ENCODE measurements at regions not wholly inside any gene's neighbourhood (a gene's known extent, or its start where the extent isn't known, plus 50 kb on each side); places are given as distances from the start of the nearest gene placed in this dataset.
A peak's percentile ranks its signal among the peaks of the same experiment; 100 is the strongest.

DNA sequence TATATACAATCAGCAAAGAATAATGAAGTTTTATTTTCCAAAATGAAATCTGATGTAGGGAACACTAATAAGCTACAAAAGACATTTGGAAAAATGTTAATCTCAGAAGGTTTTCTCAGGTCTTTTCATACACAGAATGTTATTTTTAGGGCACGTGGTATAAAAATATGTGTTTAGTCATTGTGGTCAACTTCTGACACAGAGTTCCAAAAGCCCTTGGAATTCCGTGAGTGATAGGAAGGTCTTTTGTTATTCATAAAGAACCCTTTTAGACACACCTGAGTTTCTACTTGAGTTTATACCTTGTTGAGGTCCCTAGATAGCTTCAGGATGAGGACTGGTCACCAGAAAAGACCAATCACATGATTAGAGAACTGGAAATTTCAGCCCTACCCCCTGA, 277.6 kb upstream of the NCAM2 start:
- no peak overlapping the region for H3K14ac ChIP-seq (ENCODE audit: low read length)
- no peaks in the 10 kb centered on the region for H3K9me3 ChIP-seq (replicated peaks in 1 of 2; ENCODE audit: control insufficient read depth in 2 of 2, insufficient read depth in 1 of 2, low read depth in 1 of 2, low read length in 2 of 2)
- no peaks in the 10 kb centered on the region for H3K4me1 ChIP-seq (ENCODE audit: control insufficient read depth in 2 of 2, insufficient read depth in 1 of 2, low read depth in 1 of 2, low read length in 2 of 2)
- H2BK5ac ChIP-seq (ENCODE audit: low read length), result no peak overlapping the region
- H2AFZ ChIP-seq (ENCODE audit: low read length), result no peak overlapping the region
- no peak overlapping the region for H3K4ac ChIP-seq (ENCODE audit: low read length)
- H3K36me3 ChIP-seq (replicated peaks in 1 of 2; ENCODE audit: control insufficient read depth in 2 of 2, insufficient read depth in 2 of 2, low read length in 2 of 2), result no peaks in the 10 kb centered on the region
- no peak overlapping the region for H3K23ac ChIP-seq (ENCODE audit: low read depth, low read length, poor library complexity)
- no CpG with 5 or more reads among the region's 2 CpGs for WGBS, 2 donors (ENCODE audit: extremely low coverage in 2 of 2, insufficient read length in 2 of 2, insufficient replicate concordance in 1 of 2)
- H3K79me1 ChIP-seq (ENCODE audit: low read depth, low read length), result no peaks in the 10 kb centered on the region
- H3K9ac ChIP-seq (ENCODE audit: low read depth, low read length, poor library complexity), result no peak overlapping the region
- H3K4me3 ChIP-seq (ENCODE audit: low read length in 2 of 2), result no peak overlapping the region
- no peak overlapping the region for H3K4me2 ChIP-seq (ENCODE audit: insufficient read depth, low read length, poor library complexity, severe bottlenecking)
- no peak for DNase-seq (ENCODE audit: low spot score)
- H4K8ac ChIP-seq (ENCODE audit: low read depth, low read length), result no peak overlapping the region
- H4K91ac ChIP-seq (ENCODE audit: low read depth, low read length, poor library complexity), result no peak overlapping the region
- no peaks in the 10 kb centered on the region for H3K27me3 ChIP-seq (ENCODE audit: control insufficient read depth in 3 of 3, insufficient read depth in 3 of 3, low read depth in 1 of 3, low read length in 3 of 3)
- H3K18ac ChIP-seq (ENCODE audit: low read length), result no peak overlapping the region
- no peak overlapping the region for H2AK5ac ChIP-seq (ENCODE audit: low read depth, low read length)
- H3K27ac ChIP-seq (replicated peaks; ENCODE audit: low read length), result no peak overlapping the region
- H2BK120ac ChIP-seq (ENCODE audit: low read depth, low read length), result no peak overlapping the region
- no peak overlapping the region for H2BK15ac ChIP-seq (ENCODE audit: low read length)
- H2BK12ac ChIP-seq (ENCODE audit: low read length), result no peak overlapping the region

DNA sequence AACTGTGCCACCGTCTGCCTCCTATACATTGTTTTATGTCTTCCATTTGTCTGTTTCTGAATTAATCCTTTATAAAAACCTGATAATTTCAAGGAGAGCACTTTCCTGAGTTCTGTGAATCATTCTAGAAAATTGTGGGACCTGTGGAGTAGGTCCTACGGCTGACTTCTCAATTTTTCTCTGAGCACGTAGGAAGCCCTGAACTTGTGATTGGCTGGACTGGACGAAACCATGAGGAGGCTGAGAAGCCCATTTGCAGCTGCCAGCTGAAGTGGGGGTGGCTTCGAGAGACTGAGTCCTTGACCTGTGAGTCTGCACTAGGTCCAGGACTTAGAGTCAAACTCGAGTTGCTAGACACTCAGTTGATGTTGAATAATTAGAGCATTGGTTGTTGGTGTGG, 277.1 kb upstream of the NCAM2 start:
- Histone ChIP-seq H2BK12ac (ENCODE audit: low read length) (no peak overlapping the region), H3K18ac (ENCODE audit: low read length) (no peak overlapping the region), H3K4me1 (ENCODE audit: control insufficient read depth in 2 of 2, insufficient read depth in 1 of 2, low read depth in 1 of 2, low read length in 2 of 2) (no peaks in the 10 kb centered on the region), H2BK5ac (ENCODE audit: low read length) (no peak overlapping the region), H3K27me3 (ENCODE audit: control insufficient read depth in 3 of 3, insufficient read depth in 3 of 3, low read depth in 1 of 3, low read length in 3 of 3) (no peaks in the 10 kb centered on the region), H4K8ac (ENCODE audit: low read depth, low read length) (no peak overlapping the region), H3K9ac (ENCODE audit: low read depth, low read length, poor library complexity) (no peak overlapping the region), H2AK5ac (ENCODE audit: low read depth, low read length) (no peak overlapping the region), H3K36me3 (replicated peaks in 1 of 2; ENCODE audit: control insufficient read depth in 2 of 2, insufficient read depth in 2 of 2, low read length in 2 of 2) (no peaks in the 10 kb centered on the region), H2BK15ac (ENCODE audit: low read length) (no peak overlapping the region), H3K4me3 (ENCODE audit: low read length in 2 of 2) (no peak overlapping the region), H3K14ac (ENCODE audit: low read length) (no peak overlapping the region), H3K9me3 (replicated peaks in 1 of 2; ENCODE audit: control insufficient read depth in 2 of 2, insufficient read depth in 1 of 2, low read depth in 1 of 2, low read length in 2 of 2) (no peaks in the 10 kb centered on the region), H2BK120ac (ENCODE audit: low read depth, low read length) (no peak overlapping the region), H3K23ac (ENCODE audit: low read depth, low read length, poor library complexity) (no peak overlapping the region), H3K4me2 (ENCODE audit: insufficient read depth, low read length, poor library complexity, severe bottlenecking) (no peak overlapping the region), H3K79me1 (ENCODE audit: low read depth, low read length) (no peaks in the 10 kb centered on the region), H4K91ac (ENCODE audit: low read depth, low read length, poor library complexity) (no peak overlapping the region), H2AFZ (ENCODE audit: low read length) (no peak overlapping the region), H3K27ac (replicated peaks; ENCODE audit: low read length) (no peak overlapping the region), H3K4ac (ENCODE audit: low read length) (no peak overlapping the region)
- no CpG with 5 or more reads among the region's 6 CpGs for WGBS, 2 donors (ENCODE audit: extremely low coverage in 2 of 2, insufficient read length in 2 of 2, insufficient replicate concordance in 1 of 2)
- no peak for DNase-seq (ENCODE audit: low spot score)

DNA sequence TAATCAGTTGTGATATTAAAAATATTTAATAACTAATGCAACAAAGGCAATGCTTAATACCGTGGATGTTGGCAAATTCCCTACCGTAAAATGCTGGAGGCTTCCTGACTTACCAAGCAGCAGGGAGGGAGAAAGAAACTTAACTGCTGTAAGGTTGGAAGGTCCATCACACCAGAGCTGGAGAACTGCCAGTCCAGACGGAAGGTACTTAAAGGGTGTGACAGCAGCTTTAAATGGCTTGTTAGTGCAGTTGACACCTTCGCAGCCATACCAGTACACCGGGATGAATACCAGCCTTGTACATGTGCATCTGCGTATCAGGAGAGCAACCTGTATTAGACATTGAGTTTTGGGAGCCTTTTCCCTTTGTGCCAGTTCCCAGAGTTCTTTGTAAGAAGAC, 269.5 kb upstream of the NCAM2 start:
- no peaks in the 10 kb centered on the region for H3K79me1 ChIP-seq (ENCODE audit: low read depth, low read length)
- H3K9ac ChIP-seq (ENCODE audit: low read depth, low read length, poor library complexity), result no peak overlapping the region
- H2BK5ac ChIP-seq (ENCODE audit: low read length), result no peak overlapping the region
- H3K18ac ChIP-seq (ENCODE audit: low read length), result no peak overlapping the region
- H3K4me3 ChIP-seq (ENCODE audit: low read length in 2 of 2), result no peak overlapping the region
- no peak overlapping the region for H3K23ac ChIP-seq (ENCODE audit: low read depth, low read length, poor library complexity)
- no peak overlapping the region for H4K91ac ChIP-seq (ENCODE audit: low read depth, low read length, poor library complexity)
- H3K36me3 ChIP-seq (replicated peaks in 1 of 2; ENCODE audit: control insufficient read depth in 2 of 2, insufficient read depth in 2 of 2, low read length in 2 of 2), result no peaks in the 10 kb centered on the region
- H2AFZ ChIP-seq (ENCODE audit: low read length), result no peak overlapping the region
- no peak for DNase-seq (ENCODE audit: low spot score)
- no peak overlapping the region for H2BK15ac ChIP-seq (ENCODE audit: low read length)
- H3K4me2 ChIP-seq (ENCODE audit: insufficient read depth, low read length, poor library complexity, severe bottlenecking), result no peak overlapping the region
- no peak overlapping the region for H4K8ac ChIP-seq (ENCODE audit: low read depth, low read length)
- H2AK5ac ChIP-seq (ENCODE audit: low read depth, low read length), result no peak overlapping the region
- no peaks in the 10 kb centered on the region for H3K27me3 ChIP-seq (ENCODE audit: control insufficient read depth in 3 of 3, insufficient read depth in 3 of 3, low read depth in 1 of 3, low read length in 3 of 3)
- no peaks in the 10 kb centered on the region for H3K9me3 ChIP-seq (replicated peaks in 1 of 2; ENCODE audit: control insufficient read depth in 2 of 2, insufficient read depth in 1 of 2, low read depth in 1 of 2, low read length in 2 of 2)
- no peak overlapping the region for H3K4ac ChIP-seq (ENCODE audit: low read length)
- H3K27ac ChIP-seq (replicated peaks; ENCODE audit: low read length), result no peak overlapping the region
- peaks cover 0 to 2% of the 10 kb centered on the region in 2 donors for H3K4me1 ChIP-seq (ENCODE audit: control insufficient read depth in 2 of 2, insufficient read depth in 1 of 2, low read depth in 1 of 2, low read length in 2 of 2)
- no peak overlapping the region for H3K14ac ChIP-seq (ENCODE audit: low read length)
- no peak overlapping the region for H2BK120ac ChIP-seq (ENCODE audit: low read depth, low read length)
- WGBS, 2 donors (ENCODE audit: extremely low coverage in 2 of 2, insufficient read length in 2 of 2, insufficient replicate concordance in 1 of 2), result no CpG with 5 or more reads among the region's 6 CpGs
- H2BK12ac ChIP-seq (ENCODE audit: low read length), result no peak overlapping the region

GRCh38 chr21:20729376-20729775, 268.8 kb upstream of the NCAM2 start:
- no peak for DNase-seq (ENCODE audit: low spot score)
- no peak overlapping the region for H3K18ac ChIP-seq (ENCODE audit: low read length)
- peak overlapping the region; percentile 23 for H2AFZ ChIP-seq (ENCODE audit: low read length)
- H3K27ac ChIP-seq (replicated peaks; ENCODE audit: low read length), result no peak overlapping the region
- H4K8ac ChIP-seq (ENCODE audit: low read depth, low read length), result no peak overlapping the region
- H2BK12ac ChIP-seq (ENCODE audit: low read length), result no peak overlapping the region
- WGBS, 2 donors (ENCODE audit: extremely low coverage in 2 of 2, insufficient read length in 2 of 2, insufficient replicate concordance in 1 of 2), result no CpG with 5 or more reads among the region's 2 CpGs
- no peak overlapping the region for H2BK5ac ChIP-seq (ENCODE audit: low read length)
- H2BK15ac ChIP-seq (ENCODE audit: low read length), result no peak overlapping the region
- no peaks in the 10 kb centered on the region for H3K27me3 ChIP-seq (ENCODE audit: control insufficient read depth in 3 of 3, insufficient read depth in 3 of 3, low read depth in 1 of 3, low read length in 3 of 3)
- no peak overlapping the region for H3K14ac ChIP-seq (ENCODE audit: low read length)
- H3K9me3 ChIP-seq (replicated peaks in 1 of 2; ENCODE audit: control insufficient read depth in 2 of 2, insufficient read depth in 1 of 2, low read depth in 1 of 2, low read length in 2 of 2), result no peaks in the 10 kb centered on the region
- no peak overlapping the region for H4K91ac ChIP-seq (ENCODE audit: low read depth, low read length, poor library complexity)
- no peak overlapping the region for H3K9ac ChIP-seq (ENCODE audit: low read depth, low read length, poor library complexity)
- no peak overlapping the region for H3K4me3 ChIP-seq (ENCODE audit: low read length in 2 of 2)
- H2AK5ac ChIP-seq (ENCODE audit: low read depth, low read length), result no peak overlapping the region
- H3K4ac ChIP-seq (ENCODE audit: low read length), result no peak overlapping the region
- H3K79me1 ChIP-seq (ENCODE audit: low read depth, low read length), result no peaks in the 10 kb centered on the region
- H2BK120ac ChIP-seq (ENCODE audit: low read depth, low read length), result no peak overlapping the region
- peaks cover 0 to 2% of the 10 kb centered on the region in 2 donors for H3K4me1 ChIP-seq (ENCODE audit: control insufficient read depth in 2 of 2, insufficient read depth in 1 of 2, low read depth in 1 of 2, low read length in 2 of 2)
- no peak overlapping the region for H3K4me2 ChIP-seq (ENCODE audit: insufficient read depth, low read length, poor library complexity, severe bottlenecking)
- no peak overlapping the region for H3K23ac ChIP-seq (ENCODE audit: low read depth, low read length, poor library complexity)
- H3K36me3 ChIP-seq (replicated peaks in 1 of 2; ENCODE audit: control insufficient read depth in 2 of 2, insufficient read depth in 2 of 2, low read length in 2 of 2), result no peaks in the 10 kb centered on the region

Data from neuronal stem cell (in vitro differentiated cells).